ENCODE measurements at regions not wholly inside any gene's neighbourhood (a gene's known extent, or its start where the extent isn't known, plus 50 kb on each side); places are given as distances from the start of the nearest gene placed in this dataset.
"Not testable (repeated sequence)": the region's sequence is repeated elsewhere in the genome, so short reads cannot be mapped to it uniquely, and the experiment has no call there.

GRCh38 chr6:165842281-165842936, 179.4 kb upstream of the PDE10A start:
- no peaks in the 10 kb centered on the region for H3K36me3 Mint-ChIP-seq
- H3K4me3 Mint-ChIP-seq = no peak overlapping the region
- no peak overlapping the region for H3K27ac Mint-ChIP-seq
- H3K9me3 Mint-ChIP-seq = peaks cover 4% of the 10 kb centered on the region
- H3K27me3 Mint-ChIP-seq = peaks cover 18% of the 10 kb centered on the region
- ATAC-seq (ENCODE audit: low read depth) (no peak), DNase-seq (ENCODE audit: low spot score in 2 of 2) (no peak)
- H3K4me1 Mint-ChIP-seq = peaks cover 3% of the 10 kb centered on the region

GRCh38 chr6:165841153-165841558, 178.1 kb upstream of the PDE10A start:
- peaks cover 3% of the 10 kb centered on the region for H3K4me1 Mint-ChIP-seq
- ATAC-seq (ENCODE audit: low read depth) (no peak), DNase-seq (ENCODE audit: low spot score in 2 of 2) (no peak)
- peaks cover 18% of the 10 kb centered on the region for H3K27me3 Mint-ChIP-seq
- no peak overlapping the region for H3K4me3 Mint-ChIP-seq
- no peak overlapping the region for H3K27ac Mint-ChIP-seq
- H3K36me3 Mint-ChIP-seq = no peaks in the 10 kb centered on the region
- peaks cover 4% of the 10 kb centered on the region for H3K9me3 Mint-ChIP-seq

- no peak for ATAC-seq (ENCODE audit: low read depth)
- Mint-ChIP-seq H3K4me3 (no peak overlapping the region), H3K27ac (no peak overlapping the region), H3K27me3 (peaks cover 17% of the 10 kb centered on the region), H3K4me1 (peaks cover 3% of the 10 kb centered on the region), H3K36me3 (no peaks in the 10 kb centered on the region), H3K9me3 (peaks cover 4% of the 10 kb centered on the region)
- DNase-seq (ENCODE audit: low spot score in 2 of 2) = no peak
Measured at GRCh38 chr6:165837948-165838745, 175.1 kb upstream of the PDE10A start.

GRCh38 chr6:165836648-165837047, 173.6 kb upstream of the PDE10A start:
- not testable (repeated sequence) for H3K9me3 Mint-ChIP-seq; ATAC-seq (ENCODE audit: low read depth); H3K27ac Mint-ChIP-seq; H3K4me3 Mint-ChIP-seq; H3K36me3 Mint-ChIP-seq; DNase-seq (ENCODE audit: low spot score in 2 of 2); H3K4me1 Mint-ChIP-seq
- H3K27me3 Mint-ChIP-seq = peaks cover 13% of the 10 kb centered on the region

- H3K27ac Mint-ChIP-seq = no peak overlapping the region
- H3K36me3 Mint-ChIP-seq = no peaks in the 10 kb centered on the region
- no peak for DNase-seq (ENCODE audit: low spot score in 2 of 2)
- H3K4me3 Mint-ChIP-seq = no peak overlapping the region
- peaks cover 5% of the 10 kb centered on the region for H3K4me1 Mint-ChIP-seq
- no peak for ATAC-seq (ENCODE audit: low read depth)
- peaks cover 4% of the 10 kb centered on the region for H3K9me3 Mint-ChIP-seq
- H3K27me3 Mint-ChIP-seq = peaks cover 12% of the 10 kb centered on the region
Measured at GRCh38 chr6:165835410-165835851, 172.4 kb upstream of the PDE10A start.

GRCh38 chr6:165834613-165835259, 171.7 kb upstream of the PDE10A start:
- Mint-ChIP-seq H3K9me3 (peaks cover 3% of the 10 kb centered on the region), H3K36me3 (no peaks in the 10 kb centered on the region), H3K4me3 (no peak overlapping the region), H3K4me1 (peaks cover 3% of the 10 kb centered on the region), H3K27me3 (peaks cover 8% of the 10 kb centered on the region), H3K27ac (no peak overlapping the region)
- no peak for DNase-seq (ENCODE audit: low spot score in 2 of 2)
- ATAC-seq (ENCODE audit: low read depth) = no peak

- no peaks in the 10 kb centered on the region for H3K9me3 Mint-ChIP-seq
- H3K27ac Mint-ChIP-seq = no peak overlapping the region
- ATAC-seq (ENCODE audit: low read depth) = no peak
- no peak for DNase-seq (ENCODE audit: low spot score in 2 of 2)
- peaks cover 2% of the 10 kb centered on the region for H3K4me1 Mint-ChIP-seq
- H3K27me3 Mint-ChIP-seq = peaks cover 5% of the 10 kb centered on the region
- H3K4me3 Mint-ChIP-seq = no peak overlapping the region
- no peaks in the 10 kb centered on the region for H3K36me3 Mint-ChIP-seq
Measured at GRCh38 chr6:165833355-165833754, 170.3 kb upstream of the PDE10A start.

GRCh38 chr6:165831812-165832510, 168.9 kb upstream of the PDE10A start:
- H3K27ac Mint-ChIP-seq = no peak overlapping the region
- DNase-seq (ENCODE audit: low spot score in 2 of 2) (no peak), ATAC-seq (ENCODE audit: low read depth) (no peak)
- peaks cover 5% of the 10 kb centered on the region for H3K27me3 Mint-ChIP-seq
- H3K36me3 Mint-ChIP-seq = no peaks in the 10 kb centered on the region
- no peaks in the 10 kb centered on the region for H3K9me3 Mint-ChIP-seq
- H3K4me3 Mint-ChIP-seq = no peak overlapping the region
- H3K4me1 Mint-ChIP-seq = peaks cover 2% of the 10 kb centered on the region

- Mint-ChIP-seq H3K4me3 (no peak overlapping the region), H3K36me3 (no peaks in the 10 kb centered on the region), H3K27me3 (peaks cover 9% of the 10 kb centered on the region), H3K27ac (no peak overlapping the region), H3K9me3 (no peaks in the 10 kb centered on the region), H3K4me1 (peaks cover 2% of the 10 kb centered on the region)
- ATAC-seq (ENCODE audit: low read depth) (no peak), DNase-seq (ENCODE audit: low spot score in 2 of 2) (no peak)
Measured at GRCh38 chr6:165830761-165831160, 167.7 kb upstream of the PDE10A start.

- ATAC-seq (ENCODE audit: low read depth) = no peak
- H3K4me1 Mint-ChIP-seq = peaks cover 2% of the 10 kb centered on the region
- H3K27me3 Mint-ChIP-seq = peaks cover 7% of the 10 kb centered on the region
- H3K27ac Mint-ChIP-seq = no peak overlapping the region
- no peak overlapping the region for H3K4me3 Mint-ChIP-seq
- no peak for DNase-seq (ENCODE audit: low spot score in 2 of 2)
- no peaks in the 10 kb centered on the region for H3K9me3 Mint-ChIP-seq
- H3K36me3 Mint-ChIP-seq = no peaks in the 10 kb centered on the region
Measured at GRCh38 chr6:165829376-165829775, 166.3 kb upstream of the PDE10A start.

- no peak for ATAC-seq (ENCODE audit: low read depth)
- H3K27me3 Mint-ChIP-seq = peaks cover 7% of the 10 kb centered on the region
- no peak overlapping the region for H3K27ac Mint-ChIP-seq
- H3K36me3 Mint-ChIP-seq = no peaks in the 10 kb centered on the region
- H3K4me3 Mint-ChIP-seq = no peak overlapping the region
- DNase-seq (ENCODE audit: low spot score in 2 of 2) = no peak
- peaks cover 2% of the 10 kb centered on the region for H3K4me1 Mint-ChIP-seq
- H3K9me3 Mint-ChIP-seq = no peaks in the 10 kb centered on the region
Measured at GRCh38 chr6:165827190-165827518, 164.1 kb upstream of the PDE10A start.

- Mint-ChIP-seq H3K9me3 (no peaks in the 10 kb centered on the region), H3K4me1 (peaks cover under 1% of the 10 kb centered on the region), H3K4me3 (no peak overlapping the region)
Measured at GRCh38 chr6:165826487-165827189, 163.6 kb upstream of the PDE10A start.

GRCh38 chr6:165825256-165825815, 162.3 kb upstream of the PDE10A start:
- Mint-ChIP-seq H3K4me1 (no peaks in the 10 kb centered on the region), H3K9me3 (no peaks in the 10 kb centered on the region), H3K36me3 (no peaks in the 10 kb centered on the region), H3K27ac (no peak overlapping the region), H3K27me3 (peaks cover 6% of the 10 kb centered on the region), H3K4me3 (no peak overlapping the region)
- DNase-seq (ENCODE audit: low spot score in 2 of 2) (no peak), ATAC-seq (ENCODE audit: low read depth) (no peak)

More at GRCh38 chr6:165826487-165827189, 163.6 kb upstream of the PDE10A start:
- DNase-seq (ENCODE audit: low spot score in 2 of 2) = no peak
- Mint-ChIP-seq H3K27ac (no peak overlapping the region), H3K36me3 (no peaks in the 10 kb centered on the region), H3K27me3 (peaks cover 5% of the 10 kb centered on the region)
- no peak for ATAC-seq (ENCODE audit: low read depth)
